GM19035 (cell line): ENCODE measurements at regions not wholly inside any gene's neighbourhood (a gene's known extent, or its start where the extent isn't known, plus 50 kb on each side); places are given as distances from the start of the nearest gene placed in this dataset.
"Not testable (repeated sequence)": the region's sequence is repeated elsewhere in the genome, so short reads cannot be mapped to it uniquely, and the experiment has no call there.

ENCODE experiments used
- ATAC-seq: cut with Tn5 transposase; IDR thresholded peaks from one replicate; pipeline ENCODE4 v1.9.1; 2021; ENCODE audit not compliant: unreplicated experiment

DNA sequence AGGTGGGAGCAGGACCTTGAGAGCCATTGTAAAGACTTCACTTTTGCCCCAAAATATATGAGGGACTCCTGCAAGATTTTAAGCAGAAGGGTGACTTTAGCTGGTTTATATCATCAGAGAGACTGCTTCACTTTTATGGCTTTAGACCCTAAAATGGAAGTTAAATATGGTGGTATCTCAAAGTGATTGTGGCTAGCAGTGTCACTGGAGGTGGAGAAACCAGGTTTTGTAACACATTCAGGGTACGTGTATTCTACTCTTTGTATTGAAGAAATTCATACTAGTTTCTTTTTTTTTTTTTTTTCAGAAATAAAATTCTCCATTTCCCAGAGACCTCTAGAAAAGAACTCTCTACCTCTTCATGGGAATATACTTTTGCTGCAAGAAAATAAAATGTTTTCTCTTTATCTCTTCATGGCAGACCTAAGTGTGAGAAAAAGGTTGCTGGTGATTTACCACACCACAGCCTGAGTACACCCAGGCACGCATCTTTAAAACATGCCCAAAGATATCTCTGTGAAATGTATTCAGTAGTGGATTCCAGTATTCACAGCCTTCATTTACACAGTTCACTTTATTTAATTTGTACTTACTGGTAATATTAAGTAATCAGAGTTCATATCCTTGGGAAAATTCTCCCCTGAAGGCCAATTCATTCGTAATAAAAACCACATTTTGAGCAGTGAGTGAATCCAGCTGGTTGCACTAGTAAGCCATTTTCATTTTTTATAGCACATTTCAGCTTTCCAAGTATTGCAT, 74.3 kb upstream of the GUCY1A1 start:
- ATAC-seq = no peak

DNA sequence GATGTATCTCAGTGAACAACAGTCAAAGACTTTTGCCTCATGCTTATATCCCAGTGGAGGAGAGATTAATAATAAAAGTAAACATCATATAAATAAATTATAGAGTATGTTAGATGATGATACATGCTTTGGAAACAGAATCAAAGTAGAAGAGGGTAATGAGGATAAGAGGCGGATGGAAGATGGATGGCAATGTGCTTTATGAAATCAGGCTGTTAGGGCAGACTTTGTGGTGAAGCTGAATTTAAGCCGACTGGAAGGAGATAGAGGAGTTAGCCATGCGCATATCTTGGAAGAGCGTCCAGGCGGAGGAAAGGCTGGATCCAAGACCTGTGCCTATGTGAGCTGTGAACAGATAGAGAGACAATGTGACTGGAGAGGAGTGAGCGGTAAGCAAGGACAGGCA, 74.9 kb upstream of the GUCY1A1 start:
- ATAC-seq = no peak

DNA sequence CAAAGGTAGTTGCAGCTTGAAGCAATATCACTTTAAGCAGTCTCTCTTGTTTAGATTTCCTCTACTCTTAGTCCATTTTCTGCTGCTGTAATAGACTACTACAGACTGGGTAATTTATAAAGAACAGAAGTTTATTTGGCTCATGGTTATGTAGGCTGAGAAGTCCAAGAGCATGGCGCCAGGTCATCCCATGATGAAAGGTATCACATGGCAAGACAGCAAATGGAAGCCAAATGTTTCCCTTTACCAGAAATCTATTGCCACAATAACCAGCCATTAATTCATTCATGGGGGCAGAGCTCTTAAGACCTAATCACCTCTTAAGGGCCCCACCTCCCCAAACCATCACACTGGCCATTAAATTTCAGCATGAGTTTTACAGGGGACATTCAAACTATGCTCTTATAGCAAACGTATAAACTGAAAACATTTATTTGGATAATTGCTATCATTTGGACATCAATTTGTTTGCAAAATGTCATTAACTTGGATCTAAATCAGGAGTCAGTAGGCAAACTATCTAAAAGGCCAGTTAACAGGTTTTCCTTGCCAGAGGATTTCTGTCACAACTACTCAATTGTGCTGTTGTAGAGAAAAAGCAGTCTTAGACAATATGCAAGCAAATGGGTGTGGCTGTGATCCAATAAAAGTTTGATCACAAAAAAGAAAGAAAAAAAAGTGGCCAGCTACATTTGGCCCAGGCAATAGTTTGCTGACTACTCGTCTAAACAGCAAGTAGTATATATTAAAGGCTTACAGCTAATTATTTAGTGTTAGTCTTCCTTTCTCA, 75.7 kb upstream of the GUCY1A1 start:
- no peak for ATAC-seq

DNA sequence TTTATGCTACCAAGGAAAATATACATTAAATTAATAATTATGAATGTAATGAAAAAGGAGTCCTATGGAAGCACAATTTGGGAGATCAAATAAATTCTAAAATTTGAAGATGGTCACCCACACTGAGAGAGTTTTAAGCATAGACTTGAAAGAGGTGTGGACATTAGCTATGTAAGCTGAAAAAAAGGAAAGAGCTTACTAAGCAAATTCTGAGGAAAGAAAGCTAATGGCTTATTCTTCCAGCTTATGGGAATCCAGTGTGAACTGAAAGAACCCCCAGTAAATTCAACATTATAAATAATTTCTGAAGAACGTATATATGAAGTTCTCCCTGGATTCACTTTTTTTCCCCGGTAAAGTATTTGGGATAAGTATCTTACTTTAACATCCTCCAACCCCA, 78.2 kb upstream of the GUCY1A1 start:
- ATAC-seq = no peak

DNA sequence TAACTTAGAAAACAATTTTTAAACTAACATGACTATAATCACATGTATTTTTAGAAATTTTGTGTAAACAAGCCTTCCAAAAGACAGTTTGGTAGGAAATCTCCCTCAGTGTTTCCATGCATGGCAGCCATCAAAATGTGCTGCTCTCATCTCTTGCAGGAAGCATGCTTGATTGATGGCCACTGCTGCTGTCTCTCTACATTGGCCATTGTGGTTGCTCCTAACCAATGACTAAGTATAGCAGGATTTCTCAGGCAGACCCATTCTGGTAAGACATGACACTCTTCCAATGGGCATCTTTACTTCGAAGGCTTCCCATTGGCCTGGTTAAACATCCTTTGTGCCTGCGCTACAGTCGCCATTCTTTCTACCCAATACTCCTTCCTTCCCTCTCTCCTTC, 78.9 kb upstream of the GUCY1A1 start:
- ATAC-seq = no peak

DNA sequence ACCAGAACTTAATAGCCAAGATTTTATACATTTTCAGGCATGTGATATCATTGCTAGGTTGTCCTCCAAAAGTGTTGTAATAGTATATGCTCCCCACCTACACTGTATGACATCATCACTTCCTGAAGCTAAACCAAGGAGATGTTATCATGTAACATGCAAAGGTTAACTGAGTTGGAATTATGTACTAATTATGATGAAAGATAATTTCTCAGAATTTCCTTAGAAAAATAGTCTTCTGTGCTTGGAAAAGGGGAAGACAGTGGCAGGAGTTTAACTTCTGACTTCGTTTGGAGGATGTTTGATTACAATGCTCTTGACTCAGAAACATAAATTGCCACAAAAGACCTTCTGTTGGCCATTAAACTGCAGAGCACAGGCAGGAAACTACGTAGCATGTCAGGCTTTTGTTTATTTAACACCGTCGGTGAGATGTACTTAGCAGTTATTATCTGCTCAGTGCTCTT, 83.6 kb upstream of the GUCY1A1 start:
- no peak for ATAC-seq

GRCh38 chr4:155582041-155582440, 84.6 kb upstream of the GUCY1A1 start:
- ATAC-seq = no peak

- ATAC-seq = no peak
Measured at GRCh38 chr4:155578726-155579370, 87.8 kb upstream of the GUCY1A1 start.

GRCh38 chr4:155578219-155578618, 88.4 kb upstream of the GUCY1A1 start:
- ATAC-seq = no peak

- not testable (repeated sequence) for ATAC-seq
Measured at GRCh38 chr4:155574329-155574728, 92.3 kb upstream of the GUCY1A1 start.

- ATAC-seq = no peak
Measured at GRCh38 chr4:155573126-155573525, 93.5 kb upstream of the GUCY1A1 start.

- no peak for ATAC-seq
Measured at GRCh38 chr4:155572106-155572703, 94.4 kb upstream of the GUCY1A1 start.

GRCh38 chr4:155571184-155571944, 95.3 kb upstream of the GUCY1A1 start:
- ATAC-seq = no peak

- no peak for ATAC-seq
Measured at GRCh38 chr4:155570661-155571060, 96.0 kb upstream of the GUCY1A1 start.

DNA sequence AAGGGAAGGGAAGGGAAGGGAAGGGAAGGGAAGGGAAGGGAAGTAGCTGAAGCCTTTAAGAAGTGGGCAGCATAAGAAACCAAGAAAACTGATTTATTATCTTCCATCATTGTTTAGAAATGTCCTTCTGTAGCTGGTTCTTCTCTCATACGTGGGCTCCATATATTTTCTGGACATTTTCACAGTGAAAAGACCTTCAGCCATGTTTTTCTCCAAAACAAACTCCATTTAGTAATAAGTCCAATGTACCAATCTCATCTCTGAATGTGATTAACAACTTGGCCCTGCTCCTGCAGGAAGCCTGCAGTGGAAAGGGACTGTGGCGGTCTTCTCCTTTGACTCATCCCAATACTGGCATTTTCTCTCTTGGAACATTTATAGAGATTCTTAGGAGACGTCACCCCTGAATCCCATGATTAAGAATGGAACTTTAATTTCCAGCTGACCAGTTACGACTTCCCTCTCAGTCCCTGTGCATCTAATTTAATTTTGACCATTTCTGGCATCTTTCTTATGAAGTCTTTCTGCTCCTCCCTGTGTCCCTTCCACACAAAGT, 96.6 kb upstream of the GUCY1A1 start:
- ATAC-seq = no peak

DNA sequence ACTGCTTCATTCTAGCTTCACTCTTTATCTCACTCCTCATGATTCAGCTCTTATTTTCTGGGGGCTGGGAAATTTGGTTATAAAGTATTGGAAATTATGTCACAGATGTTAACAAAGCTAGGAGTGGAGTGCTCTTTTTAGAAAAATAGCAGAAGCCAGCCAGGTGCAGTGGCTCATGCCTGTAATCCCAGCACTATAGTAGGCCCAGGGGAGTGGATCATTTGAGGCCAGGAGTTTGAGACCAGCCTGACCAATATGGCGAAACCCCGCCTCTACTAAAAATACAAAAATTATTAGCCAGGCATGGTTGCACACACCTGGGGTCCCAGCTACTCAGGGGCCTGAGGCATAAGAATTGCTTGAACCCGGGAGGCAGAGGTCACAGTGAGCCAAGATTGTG, 97.2 kb upstream of the GUCY1A1 start:
- no peak for ATAC-seq

DNA sequence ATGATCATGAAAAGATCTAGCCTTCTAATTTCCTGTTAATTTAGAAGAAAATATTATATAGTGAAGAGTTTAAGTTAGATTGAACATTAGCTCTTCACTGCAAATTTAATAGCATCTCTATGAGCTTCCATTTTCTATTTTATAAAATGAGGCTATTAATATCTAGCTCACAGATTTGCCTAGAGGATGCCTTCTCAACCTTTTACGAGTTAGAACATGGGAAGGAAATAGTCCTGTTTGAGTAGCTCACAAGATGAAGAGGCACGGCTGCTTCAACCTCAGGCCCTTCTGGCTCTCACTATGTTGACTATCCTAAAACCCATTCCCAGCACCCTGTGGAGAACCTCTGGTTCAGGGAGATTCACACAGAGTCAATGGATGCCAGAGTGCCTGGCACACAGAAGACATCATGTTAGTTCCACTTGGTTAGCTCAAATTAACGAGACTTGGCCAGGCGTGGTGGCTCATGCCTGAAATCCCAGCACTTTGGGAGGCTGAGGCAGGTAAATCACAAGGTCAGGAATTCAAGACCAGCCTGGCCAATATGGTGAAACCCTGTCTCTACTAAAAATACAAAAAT, 97.9 kb upstream of the GUCY1A1 start:
- no peak for ATAC-seq

DNA sequence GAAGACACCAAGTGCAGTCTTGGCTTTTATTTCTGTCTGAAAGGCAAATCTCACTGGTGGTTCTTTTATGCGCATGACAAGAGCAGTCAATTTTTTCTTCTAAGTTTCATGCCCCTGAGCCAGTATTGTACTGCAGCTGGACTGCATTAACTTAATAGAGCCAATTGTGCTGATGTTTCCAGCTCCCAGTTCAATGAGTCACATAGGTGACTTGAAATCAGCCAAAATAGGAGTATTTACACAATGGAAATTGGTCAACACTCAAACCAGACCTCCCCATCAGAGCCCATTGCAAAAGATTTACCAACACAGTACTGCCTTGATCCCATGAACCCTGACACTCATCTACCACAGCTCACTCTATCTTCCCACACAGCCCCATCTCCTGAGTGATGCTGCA, 100.3 kb upstream of the GUCY1A1 start:
- no peak for ATAC-seq

GRCh38 chr4:155565776-155566175, 100.9 kb upstream of the GUCY1A1 start:
- no peak for ATAC-seq

DNA sequence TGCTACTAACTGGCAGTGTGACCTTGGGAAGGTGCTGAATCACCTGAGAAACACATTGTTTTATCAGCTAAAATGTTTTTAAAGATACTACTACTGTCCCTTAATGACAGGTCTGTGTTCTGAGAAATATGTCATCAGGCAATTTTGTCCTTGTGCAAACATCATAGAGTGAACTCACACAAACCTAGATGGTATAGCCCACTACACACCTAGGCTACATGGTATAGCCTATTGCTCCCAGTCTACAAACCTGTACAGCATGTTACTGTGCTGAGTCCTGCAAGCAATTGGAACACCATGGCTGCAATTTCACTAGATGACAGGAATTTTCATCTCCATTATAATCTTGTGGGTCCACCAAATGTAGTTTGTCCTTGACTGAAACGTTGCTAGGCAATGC, 101.3 kb upstream of the GUCY1A1 start:
- no peak for ATAC-seq
